ENCODE measurements at regions not wholly inside any gene's neighbourhood (a gene's known extent, or its start where the extent isn't known, plus 50 kb on each side); places are given as distances from the start of the nearest gene placed in this dataset.

DNA sequence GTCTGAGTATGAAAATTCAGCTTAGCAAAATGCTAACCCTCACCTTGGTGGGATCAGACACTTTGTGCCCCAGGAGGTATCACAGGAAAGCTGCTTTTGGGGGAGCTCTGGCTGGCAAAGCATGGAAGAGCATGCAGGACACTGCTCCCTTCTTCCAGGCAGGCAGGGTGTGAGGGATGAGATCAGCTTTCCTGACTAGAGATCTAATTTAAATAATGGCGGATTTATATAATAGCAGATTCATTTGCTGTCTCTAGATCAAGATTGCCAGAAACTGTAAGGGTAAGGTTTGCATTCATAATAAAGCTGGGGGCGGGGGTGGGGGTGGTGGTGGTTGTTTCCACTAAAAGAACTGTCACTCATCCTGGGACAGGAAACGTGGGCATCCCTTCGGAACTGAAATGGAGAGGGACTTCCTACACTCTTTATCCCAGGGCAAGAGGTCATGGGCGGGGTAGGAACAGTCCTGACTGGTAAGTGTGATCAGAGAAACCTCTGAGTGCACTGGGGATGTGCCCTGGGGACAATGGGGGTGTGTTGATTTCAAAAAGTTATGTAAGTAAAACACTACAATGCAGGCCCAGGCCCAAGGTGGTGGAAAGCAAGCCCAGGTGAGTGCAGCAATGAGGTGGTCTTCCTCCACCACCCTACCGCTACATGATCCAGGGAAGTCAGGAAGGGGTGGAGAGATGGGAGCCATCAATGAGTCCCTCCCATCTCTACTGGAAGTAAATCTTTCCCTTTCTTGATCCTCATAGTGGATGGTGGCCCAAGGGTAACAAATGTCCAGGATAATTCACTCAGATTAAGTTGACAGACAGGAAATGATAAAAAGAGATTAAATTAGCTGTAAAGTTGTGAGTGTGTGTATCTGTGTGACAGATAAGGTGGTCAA lies 171.4 kb upstream of the SERPINE2 start:
- DNase-seq: no peak

DNA sequence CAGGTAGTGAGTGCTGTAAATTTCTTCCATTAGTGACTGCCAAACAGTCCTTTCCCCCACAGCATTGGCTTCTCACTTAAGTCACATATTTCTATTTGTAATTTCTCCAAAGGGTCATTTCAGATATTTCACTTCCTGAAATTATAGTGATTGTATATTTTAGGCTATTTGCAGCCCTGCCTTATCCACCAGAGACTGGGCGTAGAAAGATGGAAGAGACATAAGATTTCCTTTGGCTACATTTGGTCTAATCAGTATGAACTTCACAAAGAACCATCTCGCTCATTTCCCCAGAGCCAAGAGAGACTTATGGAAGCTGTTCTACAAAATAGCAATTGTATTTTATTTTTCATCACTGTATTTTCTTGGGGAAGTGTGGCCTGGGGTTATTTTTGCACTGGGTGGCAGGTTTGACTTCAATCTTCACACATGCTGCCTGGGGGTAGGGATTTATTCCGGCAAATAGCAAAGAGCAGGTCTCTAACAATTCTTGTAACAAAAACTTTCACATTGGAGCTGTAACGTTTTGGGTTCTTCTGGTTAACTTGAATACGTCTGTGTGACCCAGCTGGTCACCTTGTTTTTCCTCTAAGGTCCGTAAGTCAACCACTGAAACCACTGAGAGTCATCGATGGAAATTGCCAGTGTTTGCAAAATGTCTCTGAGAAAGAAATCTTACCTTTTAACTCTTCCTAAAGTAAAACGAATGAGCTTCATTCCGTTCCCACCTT lies 170.6 kb upstream of the SERPINE2 start:
- DNase-seq: no peak

DNA sequence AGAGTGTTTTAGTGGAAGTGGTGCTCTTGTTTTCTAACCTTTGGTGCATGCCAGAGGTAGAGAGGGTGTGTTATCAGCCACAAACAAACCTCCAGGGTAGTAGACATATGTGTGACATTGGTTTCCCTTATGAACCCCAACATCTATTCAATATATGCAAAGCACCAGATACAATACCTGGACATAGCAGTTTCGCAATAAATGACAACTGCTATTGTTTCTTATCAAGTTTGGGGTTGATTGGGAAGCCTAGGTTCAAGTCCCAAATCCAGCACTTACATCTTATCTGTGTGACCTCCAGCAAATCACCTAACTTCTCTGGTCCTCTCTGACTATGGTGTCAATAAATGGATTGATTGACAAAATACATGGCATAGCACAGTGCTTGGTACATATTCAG lies 169.4 kb upstream of the SERPINE2 start:
- DNase-seq: no peak

DNA sequence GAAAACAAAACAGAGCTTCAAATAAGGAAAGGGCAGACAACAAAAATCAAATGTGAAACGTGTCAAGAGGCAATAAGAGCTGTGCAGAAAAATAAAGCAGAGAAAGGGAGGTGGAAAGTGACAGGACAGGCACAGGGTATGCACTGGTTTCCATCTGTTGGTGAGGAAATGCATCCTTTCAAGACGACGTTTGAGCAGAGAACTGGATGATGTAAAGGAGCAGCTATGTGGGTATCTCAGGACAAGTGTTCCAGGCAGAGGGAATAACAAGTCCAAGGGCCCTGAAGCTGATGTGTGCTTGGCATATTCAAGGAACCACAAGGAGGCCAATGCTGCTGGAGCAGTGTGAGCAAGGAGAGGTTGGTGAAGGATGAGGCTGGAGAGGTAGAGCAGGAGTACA lies 168.9 kb upstream of the SERPINE2 start:
- no peak for DNase-seq

DNA sequence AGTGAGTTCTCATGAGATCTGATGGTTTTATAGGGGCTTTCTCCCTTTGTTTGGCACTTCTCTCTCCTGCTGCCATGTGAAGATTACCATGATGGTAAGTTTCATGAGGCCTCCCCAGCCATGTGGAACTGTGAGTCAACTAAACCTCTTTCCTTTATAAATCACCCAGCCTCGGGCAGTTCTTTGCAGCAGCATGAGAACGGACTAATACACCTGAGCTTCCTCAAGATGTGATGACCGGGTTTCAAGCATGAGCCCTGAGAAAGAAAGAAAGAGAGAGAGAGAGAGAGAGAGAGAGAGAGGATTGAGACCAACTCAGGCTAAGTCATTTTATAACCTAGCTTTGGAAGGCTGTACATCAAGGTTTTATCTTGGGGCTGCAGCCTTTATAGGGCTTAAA lies 167.7 kb upstream of the SERPINE2 start:
- no peak for DNase-seq

DNA sequence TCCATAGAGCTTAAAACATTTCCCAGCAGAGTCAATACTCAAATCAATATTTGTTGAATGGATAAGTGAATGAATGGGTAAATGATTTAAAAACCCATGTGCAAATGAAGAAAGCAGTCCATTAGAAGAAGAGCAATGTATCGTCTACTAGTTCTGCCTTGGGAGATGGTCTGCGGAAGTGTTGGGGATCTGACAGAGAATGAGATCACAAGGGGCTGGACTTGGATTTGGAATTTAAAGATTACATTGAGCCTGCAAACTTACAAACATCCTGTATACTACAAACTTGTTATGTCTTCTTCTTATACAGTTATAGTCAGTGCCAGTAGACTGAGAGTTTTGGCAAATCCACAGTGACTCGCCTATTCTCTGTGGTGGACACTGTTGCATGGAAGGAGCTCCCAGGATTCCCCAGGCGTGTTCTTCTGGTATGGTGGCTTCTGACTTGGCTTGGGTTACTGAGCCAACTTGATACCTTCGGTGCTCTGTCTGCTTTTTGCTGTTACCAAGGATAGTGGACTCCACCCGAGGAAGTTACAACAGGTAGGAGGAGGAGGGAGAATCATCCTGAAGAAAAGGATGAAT lies 163.3 kb upstream of the SERPINE2 start:
- DNase-seq: no peak

DNA sequence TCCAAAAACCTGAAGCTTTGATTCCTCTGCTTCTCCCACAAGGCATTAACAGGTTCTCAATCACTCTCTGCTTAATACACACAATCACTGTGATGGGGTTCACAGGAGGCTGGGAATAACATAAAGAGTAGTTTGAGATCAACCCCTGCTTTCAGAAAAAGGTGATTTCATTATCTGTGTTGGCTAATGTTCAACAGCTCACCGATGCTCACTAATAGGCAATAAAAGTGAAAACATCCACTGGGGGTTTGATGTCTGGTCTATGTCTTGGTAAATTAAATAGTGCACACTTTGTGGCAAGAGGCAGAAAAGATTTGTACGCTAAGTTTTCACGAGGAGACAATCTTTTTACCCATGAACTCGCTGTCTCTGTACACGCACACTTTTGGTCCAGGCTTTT lies 159.3 kb upstream of the SERPINE2 start:
- DNase-seq: no peak

DNA sequence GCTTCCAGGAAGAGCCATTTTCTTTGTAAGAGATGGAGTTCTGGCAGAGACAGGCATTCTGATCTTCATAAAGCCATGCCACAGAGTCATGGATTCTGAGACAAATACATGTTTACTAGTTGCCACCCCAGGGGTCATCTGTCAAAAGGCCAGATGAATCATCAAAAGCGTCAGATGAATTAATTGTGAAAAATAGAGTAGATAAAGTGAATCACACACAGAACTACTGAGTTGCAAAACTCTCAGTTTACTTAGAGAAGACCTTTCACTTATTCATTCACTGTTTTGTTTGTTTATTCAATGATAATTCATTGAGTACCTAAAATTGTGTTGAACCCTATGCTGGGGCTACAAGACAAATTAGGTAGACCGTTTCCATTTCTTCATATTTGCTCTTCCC lies 157.7 kb upstream of the SERPINE2 start:
- DNase-seq: no peak

DNA sequence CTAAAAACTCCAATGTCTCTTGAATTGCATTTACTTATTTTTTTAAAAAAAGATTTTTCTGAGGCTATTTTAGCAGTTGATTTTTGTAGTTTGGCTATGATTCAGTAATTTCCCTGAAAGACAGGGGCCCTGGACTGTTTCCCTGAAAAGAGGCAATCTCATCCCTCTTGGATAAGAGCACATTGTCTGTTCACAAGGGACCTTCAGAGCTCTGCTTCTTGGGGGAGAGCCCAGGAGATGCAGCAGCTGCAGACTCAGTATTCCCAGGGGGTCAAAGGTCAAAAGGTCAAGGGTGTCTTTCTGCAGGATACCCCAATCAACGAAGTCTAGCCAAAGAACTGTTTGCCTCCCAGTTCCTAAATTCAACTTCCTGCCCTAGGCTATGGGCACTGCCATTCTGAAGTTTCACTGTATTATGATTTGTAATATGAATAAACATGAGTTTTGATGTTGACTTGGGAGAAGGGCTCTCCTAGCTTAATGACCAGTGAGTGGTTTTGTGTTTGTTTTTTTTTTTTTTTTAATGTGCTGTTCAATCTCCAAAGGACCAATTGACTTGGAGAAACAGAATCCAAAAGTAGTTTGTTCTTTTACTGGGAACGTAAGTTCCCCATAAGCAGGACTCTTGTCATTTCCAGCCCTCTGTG lies 157.0 kb upstream of the SERPINE2 start:
- DNase-seq: no peak

DNA sequence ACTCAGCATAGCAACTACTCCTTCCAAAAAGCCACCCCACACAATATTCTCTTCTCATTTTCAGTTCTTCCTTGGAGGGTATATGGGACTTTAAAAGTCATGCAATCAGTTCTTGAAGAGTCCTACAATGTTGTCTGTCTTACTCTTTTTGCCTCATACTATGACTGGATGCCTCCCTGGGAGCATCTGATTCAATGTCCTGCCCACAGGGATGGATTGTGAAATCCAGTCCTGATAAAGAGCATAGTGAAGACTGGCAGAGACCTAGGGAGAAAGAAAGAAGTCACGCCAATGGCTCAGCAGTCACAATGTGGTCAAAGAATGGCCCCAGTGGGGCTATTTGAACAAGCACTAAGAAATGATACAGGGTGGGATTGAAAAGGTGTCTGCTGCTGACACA lies 155.1 kb upstream of the SERPINE2 start:
- no peak for DNase-seq

DNA sequence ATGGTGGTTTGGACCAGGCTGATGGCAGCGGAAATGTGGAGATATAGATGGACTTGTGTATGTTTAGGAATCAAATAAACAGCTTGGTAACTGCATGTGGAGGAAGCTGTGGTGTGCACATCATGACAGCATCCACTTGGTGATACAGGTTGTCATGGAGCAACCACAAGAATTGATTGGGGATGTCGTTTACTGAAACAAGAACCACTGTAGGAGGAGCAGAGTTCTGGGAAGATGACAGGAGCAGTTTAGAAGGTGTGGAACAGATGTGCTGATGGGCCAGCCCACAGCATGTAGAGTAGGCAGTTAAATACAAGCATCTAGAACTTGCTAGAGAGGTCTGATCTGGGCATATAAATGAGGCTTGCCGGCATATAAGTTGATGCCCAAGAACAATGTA lies 152.4 kb upstream of the SERPINE2 start:
- no peak for DNase-seq

DNA sequence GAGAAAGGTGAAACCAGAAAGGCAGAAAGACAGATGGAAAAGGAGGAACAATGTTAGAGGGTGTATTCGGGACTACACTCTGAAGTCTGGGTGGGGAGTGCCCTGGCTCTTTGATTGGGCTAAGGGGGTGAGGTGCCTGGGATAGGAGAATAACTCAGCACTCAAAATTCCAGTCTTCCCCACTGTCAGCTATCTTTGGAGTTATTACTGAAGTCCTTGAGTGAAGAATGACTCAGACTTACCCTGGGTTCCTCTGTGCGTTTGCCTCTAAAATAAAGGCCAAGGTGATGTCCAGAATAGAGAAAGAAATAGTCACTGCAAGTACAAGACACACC lies 151.8 kb upstream of the SERPINE2 start:
- DNase-seq: no peak

DNA sequence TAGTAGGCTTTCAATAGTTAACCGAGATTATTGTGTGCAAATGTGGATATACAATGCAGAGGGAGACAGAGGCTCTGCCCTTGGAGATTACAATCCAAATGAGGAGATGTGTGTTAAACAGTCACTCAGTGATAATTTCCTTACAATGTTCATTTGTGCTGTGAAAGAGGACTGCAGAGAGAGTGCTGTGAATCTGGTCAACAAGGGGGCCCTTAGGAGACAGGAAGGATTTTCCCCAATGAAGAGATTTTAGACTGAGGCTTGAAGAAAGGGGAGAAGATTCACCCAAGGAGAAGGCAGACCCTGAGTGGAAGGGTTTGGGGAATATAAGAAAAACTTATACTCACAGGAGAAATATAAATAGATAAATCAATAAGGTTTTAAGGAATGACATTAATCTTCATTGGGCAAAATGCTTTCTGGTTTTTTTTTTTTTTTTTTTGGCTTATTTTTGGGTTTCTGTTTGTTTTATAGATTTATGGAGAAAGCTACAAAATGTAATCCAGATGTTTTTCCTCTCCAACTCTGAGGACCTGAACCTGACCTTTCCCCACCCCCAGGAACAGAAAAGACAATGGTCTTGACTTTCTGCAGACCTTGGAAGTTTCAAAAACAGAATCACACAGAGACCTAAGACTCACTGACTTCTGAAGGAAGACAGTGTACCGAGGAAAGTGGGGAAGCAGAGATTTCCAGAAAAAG lies 151.3 kb upstream of the SERPINE2 start:
- no peak for DNase-seq

DNA sequence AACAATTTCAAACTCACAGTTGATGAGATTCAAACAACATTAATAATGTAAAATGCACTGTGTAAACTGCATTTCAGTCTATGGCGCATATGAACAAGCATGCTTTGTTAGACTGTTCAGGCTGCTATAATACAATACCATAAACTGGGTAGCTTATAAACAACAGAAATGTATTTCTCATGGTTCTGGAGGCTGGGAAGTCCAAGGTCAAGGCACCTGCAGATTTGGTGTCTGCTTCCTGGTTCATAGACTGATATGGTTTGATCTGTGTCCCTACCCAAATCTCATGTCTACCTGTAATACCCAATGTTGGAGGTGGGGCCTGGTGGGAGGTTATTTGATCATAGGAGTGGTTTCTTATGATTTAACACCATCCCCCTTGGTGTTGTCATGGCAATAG lies 148.1 kb upstream of the SERPINE2 start:
- no peak for DNase-seq

DNA sequence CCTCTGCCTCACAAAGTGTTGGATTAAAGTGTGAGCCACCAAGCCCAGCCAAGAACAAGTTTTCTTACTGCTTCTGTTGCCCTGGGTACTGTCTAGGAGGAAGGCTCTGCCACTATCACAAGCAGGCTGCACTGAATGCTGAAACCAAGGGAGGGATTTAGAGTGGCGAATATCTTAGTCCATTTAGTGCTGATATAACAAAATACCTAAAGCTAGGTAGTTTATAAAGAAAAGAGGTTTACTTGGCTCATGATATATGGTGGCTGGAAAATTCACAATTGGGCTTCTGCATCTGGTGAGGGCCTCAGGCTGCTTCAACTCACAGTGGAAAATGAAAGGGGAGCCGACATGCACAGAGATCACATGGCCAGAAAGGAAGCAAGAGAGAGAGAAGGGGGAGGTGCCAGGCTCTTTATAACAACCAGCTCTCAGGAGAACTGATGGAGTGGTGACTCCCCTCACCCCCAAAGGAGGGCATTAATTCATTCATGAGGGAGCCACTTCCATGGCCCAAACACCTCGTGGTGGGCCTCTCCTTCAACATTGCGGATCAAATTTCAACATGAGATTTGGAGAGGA lies 146.0 kb upstream of the SERPINE2 start:
- no peak for DNase-seq

DNA sequence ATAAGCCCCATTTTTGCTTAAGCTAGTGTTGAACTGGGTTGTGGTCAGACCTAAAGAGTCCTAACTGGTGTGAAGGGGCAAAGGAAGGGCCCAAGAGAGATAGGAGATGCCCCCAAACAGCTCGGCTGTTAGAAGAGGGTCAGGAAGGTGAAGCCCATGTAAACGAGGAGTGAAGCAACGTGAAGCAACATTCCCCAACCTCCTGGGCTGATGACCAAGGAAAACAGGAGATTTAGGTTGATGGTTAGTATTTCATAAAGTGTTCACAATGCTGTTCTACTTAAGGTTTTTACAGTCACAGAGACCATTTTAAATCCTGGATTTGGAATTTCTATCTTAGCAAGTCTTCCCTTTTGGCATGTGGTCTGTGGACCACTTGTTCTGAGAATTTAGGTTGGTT lies 144.0 kb upstream of the SERPINE2 start:
- DNase-seq: no peak

DNA sequence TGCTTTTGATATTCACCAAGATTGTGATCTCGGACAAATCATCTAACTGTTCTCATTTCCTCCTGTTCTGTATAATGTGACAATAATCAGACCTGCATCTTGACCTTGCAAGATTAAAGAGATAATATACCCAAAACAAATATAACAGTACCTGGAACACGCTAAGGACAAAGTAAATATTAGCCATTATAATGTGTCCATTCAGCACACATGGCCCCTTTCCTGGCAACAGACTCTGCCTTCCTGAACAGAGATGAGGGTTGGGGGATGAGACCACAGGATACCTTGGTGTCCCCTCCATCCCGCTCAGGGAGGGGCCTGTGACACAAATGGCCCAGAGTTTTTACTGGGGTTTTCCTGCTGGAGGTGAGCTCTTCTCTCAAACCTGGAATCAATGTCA lies 143.4 kb upstream of the SERPINE2 start:
- DNase-seq: no peak

DNA sequence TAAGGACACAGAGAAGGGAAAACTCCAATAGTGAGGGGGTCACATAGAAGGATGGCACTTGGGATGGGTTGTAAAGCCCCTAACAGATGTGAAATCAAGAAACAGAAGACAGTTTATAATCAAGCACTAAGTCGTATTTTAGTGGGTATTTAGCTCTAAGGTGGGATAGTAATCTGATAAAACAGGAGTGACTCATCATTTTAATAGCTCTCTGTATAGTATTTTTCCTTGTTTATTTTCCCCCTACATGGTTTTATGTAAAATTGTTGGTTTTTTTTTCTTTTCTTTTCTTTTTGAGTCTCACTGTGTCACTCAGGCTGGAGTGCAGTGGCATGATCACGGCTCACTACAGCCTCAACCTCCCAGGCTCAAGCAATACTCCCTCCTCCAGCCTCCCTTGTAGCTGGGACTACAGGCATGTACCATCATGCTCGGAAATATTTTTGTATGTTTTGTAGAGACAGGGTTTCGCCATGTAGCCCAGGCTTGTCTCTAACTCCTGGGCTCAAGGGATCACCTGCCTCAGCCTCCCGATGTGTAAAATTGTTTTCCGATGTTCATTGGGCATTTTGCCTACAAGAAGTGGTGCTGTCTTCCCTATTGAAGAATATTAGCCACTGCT lies 142.6 kb upstream of the SERPINE2 start:
- DNase-seq: no peak

DNA sequence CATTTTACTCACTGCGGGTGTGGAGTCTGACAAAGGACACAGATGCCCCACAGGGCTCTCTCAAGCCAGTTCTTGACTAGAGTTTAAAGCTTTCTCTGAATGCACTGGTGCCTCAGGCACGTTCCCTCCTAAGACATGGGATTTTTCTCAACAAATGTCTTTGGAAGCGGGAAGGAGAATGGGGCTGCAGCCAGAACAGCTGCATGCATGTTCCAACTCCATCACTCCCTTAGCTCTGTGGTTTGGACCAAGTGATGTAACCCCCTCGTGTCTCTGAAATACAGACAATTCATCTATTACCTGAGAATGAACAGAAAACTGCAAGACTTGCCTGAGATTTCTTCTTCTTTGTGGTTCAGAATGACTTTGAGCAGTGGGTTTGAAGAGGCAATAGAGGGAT lies 141.7 kb upstream of the SERPINE2 start:
- no peak for DNase-seq

DNA sequence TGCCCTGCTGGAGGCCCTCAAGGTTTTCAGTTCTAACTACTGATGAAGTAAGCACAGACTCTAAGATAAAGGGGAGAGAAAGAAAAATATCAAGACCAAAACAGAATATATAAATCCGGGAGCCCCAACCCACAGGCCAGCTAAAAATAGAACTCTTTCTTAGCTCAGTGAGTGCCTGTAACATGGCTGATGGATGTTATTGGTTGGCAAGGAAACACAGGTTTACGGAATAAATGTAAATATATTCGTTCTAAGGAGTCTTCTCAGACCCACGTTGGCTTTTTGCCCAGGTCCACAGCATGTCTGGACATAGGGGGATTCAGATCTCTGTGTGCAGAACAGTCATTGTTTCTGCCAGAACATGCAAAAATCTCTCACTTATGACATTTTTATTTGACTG lies 139.0 kb upstream of the SERPINE2 start:
- no peak for DNase-seq

DNA sequence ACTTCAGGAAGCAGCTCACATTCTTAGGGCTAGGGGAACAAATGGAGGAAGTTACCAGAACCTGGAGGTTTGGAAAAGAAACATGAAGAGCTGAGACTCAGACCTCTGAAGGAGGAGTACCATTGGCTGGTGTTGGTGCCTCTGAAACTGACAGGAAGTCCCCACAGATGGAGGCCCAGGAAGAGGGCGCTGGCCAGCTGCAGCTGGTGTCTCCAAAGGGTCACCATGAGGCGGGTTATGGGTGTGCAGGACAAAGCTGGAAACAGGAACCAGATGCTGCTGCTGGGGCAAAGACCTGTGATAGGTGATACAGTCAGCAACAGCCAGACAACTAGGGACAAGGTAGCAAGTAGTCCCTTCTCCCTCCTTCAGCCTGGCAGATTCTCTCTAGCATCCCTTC lies 136.5 kb upstream of the SERPINE2 start:
- no peak for DNase-seq

DNA sequence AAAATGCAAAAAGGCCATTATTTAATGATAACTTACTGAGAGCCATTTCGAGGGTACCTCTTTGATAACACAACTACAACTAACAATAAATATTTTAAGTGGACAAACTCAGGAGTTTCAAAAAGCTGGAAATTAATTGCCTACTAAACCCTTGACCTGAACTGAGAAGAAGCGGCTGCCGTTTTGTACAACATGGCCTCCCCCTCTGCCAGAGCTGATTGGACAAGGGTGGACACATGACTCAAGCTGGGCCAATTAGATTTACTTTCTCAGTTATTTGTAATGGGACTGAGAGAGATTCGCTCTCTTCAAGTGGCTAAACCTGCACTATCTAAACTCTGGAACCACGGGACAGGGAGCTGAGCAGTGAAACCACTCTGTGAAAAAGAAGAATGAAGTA lies 135.9 kb upstream of the SERPINE2 start:
- no peak for DNase-seq

All from retina (tissue), 1 donor.